ENCODE measurements at regions not wholly inside any gene's neighbourhood (a gene's known extent, or its start where the extent isn't known, plus 50 kb on each side); places are given as distances from the start of the nearest gene placed in this dataset.

GRCh38 chr5:126046318-126046717 is 376.9 kb upstream of the GRAMD2B start (continued):
- TF ChIP-seq GMEB1 (CRISPR knock-in tag; IDR thresholded peaks at IDR 0.05; ENCODE audit: borderline replicate concordance): no peak

DNA sequence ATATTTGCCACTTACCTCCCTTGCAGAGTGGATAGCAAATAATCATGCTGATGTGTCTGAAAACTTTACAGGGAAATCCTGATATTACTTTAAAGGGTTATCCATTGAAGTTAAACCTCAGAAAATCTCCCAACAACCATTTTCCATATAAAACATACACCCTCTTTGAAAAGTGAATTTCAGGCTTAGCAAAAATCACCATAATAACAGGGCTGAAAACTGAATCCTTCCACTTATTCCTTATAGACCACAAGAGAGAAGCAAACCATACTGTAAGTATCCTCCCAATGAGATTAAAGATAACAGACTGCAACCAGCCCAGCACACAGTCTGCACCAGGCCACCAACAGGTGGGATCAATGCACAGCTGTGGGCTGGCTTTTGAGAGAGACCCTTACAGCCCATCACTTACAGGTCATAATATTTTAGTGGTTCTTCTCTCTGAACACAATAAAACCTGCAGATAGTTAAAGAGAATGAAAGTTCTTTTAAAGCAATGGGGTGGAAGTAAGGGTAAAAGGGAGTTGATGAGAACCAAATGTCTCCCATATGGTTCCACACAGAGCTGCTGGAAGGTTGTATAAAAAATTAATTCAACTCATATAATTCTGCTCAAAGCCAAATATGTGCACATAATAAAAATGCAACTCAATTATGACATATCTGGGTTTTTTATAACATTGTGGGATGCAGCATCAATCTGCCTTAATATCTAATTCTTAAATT is 376.2 kb upstream of the GRAMD2B start:
- no peak overlapping the region for H2AFZ ChIP-seq (ENCODE audit: low read length)
- intact Hi-C loops (cut with micrococcal nuclease; ENCODE audit: unreplicated experiment) (no loop called here), in situ Hi-C loops (cut with HindIII; ENCODE audit: extremely low pct_ligation_motif_present, low pct_unique_long_range_greater_than_20kb) (no loop called here)
- no peaks in the 10 kb centered on the region for H3K9me3 ChIP-seq (ENCODE audit: low read length)
- POLR2A ChIA-PET: no interaction called here
- H3K4me3 ChIP-seq (replicated peaks in 1 of 3; ENCODE audit: insufficient read depth in 1 of 3, low read depth in 2 of 3, low read length in 3 of 3): no peak overlapping the region
- no peaks in the 10 kb centered on the region for H3K36me3 ChIP-seq (replicated peaks in 1 of 2; ENCODE audit: control insufficient read depth in 1 of 2, insufficient read depth in 2 of 2, low read length in 2 of 2)
- H3K9ac ChIP-seq (ENCODE audit: insufficient read depth, low read depth, low read length): no peak overlapping the region
- no peaks in the 10 kb centered on the region for H3K4me1 ChIP-seq (ENCODE audit: insufficient read depth, low read length)
- no TSS peak for BruUV-seq (replicated peaks)
- DNase-seq (ENCODE audit: low spot score) (no peak), ATAC-seq (no peak), FAIRE-seq (no peak)
- CTCF ChIA-PET (ENCODE audit: low intra/inter-chr PET ratio, low total read pairs): no interaction called here
- H3K4me2 ChIP-seq (ENCODE audit: low read depth, low read length): no peak overlapping the region
- H4K20me1 ChIP-seq (ENCODE audit: insufficient read depth, low read length): no peaks in the 10 kb centered on the region
- no peaks in the 10 kb centered on the region for H3K79me2 ChIP-seq (ENCODE audit: insufficient read depth, low read length)
- no peak overlapping the region for H3K27ac ChIP-seq (ENCODE audit: extremely low read length, insufficient read depth, low read length)
- H3K27me3 ChIP-seq (ENCODE audit: control insufficient read depth in 1 of 2, insufficient read depth in 2 of 2, low read length in 2 of 2): no peaks in the 10 kb centered on the region
- no peak for TF ChIP-seq ATF4 (CRISPR knock-in tag; IDR thresholded peaks at IDR 0.05)
- TF ChIP-seq, protein P1, sequence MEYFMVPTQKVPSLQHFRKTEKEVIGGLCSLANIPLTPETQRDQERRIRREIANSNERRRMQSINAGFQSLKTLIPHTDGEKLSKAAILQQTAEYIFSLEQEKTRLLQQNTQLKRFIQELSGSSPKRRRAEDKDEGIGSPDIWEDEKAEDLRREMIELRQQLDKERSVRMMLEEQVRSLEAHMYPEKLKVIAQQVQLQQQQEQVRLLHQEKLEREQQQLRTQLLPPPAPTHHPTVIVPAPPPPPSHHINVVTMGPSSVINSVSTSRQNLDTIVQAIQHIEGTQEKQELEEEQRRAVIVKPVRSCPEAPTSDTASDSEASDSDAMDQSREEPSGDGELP (IDR thresholded peaks at IDR 0.05; ENCODE audit: borderline replicate concordance, low read depth): no peak
- no peak for TF ChIP-seq WIZ (CRISPR knock-in tag; IDR thresholded peaks at IDR 0.05)
- no peak for TF ChIP-seq ZSCAN22 (CRISPR knock-in tag; IDR thresholded peaks at IDR 0.05)
- TF ChIP-seq ZNF7 (CRISPR knock-in tag; IDR thresholded peaks at IDR 0.05): no peak
- no peak for TF ChIP-seq ARNT (IDR thresholded peaks at IDR 0.05)
- TF ChIP-seq NFE2L1 (CRISPR knock-in tag; IDR thresholded peaks at IDR 0.05; ENCODE audit: borderline replicate concordance): no peak
- TF ChIP-seq ZKSCAN8 (CRISPR knock-in tag; IDR thresholded peaks at IDR 0.05; ENCODE audit: borderline replicate concordance): no peak
- no peak for TF ChIP-seq ZNF713 (CRISPR knock-in tag; IDR thresholded peaks at IDR 0.05)
- no peak for TF ChIP-seq TRAFD1 (CRISPR knock-in tag; IDR thresholded peaks at IDR 0.05; ENCODE audit: borderline replicate concordance)
- TF ChIP-seq ZSCAN9 (CRISPR knock-in tag; IDR thresholded peaks at IDR 0.05; ENCODE audit: borderline replicate concordance): no peak
- no peak for TF ChIP-seq ZNF317 (CRISPR knock-in tag; IDR thresholded peaks at IDR 0.05)
- no peak for TF ChIP-seq ZNF138 (CRISPR knock-in tag; IDR thresholded peaks at IDR 0.05; ENCODE audit: low read depth)
- no peak for TF ChIP-seq ZNF282 (IDR thresholded peaks at IDR 0.05; ENCODE audit: partially characterized antibody)
- no peak for TF ChIP-seq ZNF703 (CRISPR knock-in tag; IDR thresholded peaks at IDR 0.05; ENCODE audit: borderline replicate concordance)
- no peak for TF ChIP-seq FOSL1 (CRISPR knock-in tag; IDR thresholded peaks at IDR 0.05; ENCODE audit: borderline replicate concordance)

All from HepG2 (cell line).